ENCODE measurements at regions not wholly inside any gene's neighbourhood (a gene's known extent, or its start where the extent isn't known, plus 50 kb on each side); places are given as distances from the start of the nearest gene placed in this dataset.
"Not testable (repeated sequence)": the region's sequence is repeated elsewhere in the genome, so short reads cannot be mapped to it uniquely, and the experiment has no call there.

GRCh38 chr16:8109510-8110369 lies 480.6 kb downstream of the TMEM114 start:
- DNase-seq: no peak

DNA sequence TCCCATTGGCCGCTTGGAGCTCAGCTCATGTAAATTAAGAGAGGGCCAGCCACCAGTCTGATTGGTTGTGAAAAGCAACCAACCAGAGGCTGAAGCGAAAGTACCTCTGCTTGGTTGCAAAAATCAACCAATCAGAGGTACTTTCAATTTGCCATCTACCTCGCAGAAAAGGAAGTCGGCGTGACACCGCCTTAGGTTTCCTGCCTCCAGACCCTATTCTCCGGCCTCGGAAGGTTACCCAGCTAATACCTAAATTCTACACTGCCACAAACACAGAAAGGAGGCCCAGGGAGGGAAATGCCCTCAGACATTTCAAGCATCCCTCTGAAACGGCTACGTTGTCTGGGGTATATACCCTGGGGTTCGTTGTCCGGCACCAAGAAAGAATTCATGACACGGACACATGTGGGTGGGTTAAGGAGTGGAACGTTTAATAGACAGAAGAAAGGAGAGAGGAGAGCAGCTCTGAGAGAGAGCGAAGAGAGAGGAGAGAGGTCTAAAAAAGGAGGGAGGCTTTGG lies 481.3 kb downstream of the TMEM114 start:
- DNase-seq: no peak

DNA sequence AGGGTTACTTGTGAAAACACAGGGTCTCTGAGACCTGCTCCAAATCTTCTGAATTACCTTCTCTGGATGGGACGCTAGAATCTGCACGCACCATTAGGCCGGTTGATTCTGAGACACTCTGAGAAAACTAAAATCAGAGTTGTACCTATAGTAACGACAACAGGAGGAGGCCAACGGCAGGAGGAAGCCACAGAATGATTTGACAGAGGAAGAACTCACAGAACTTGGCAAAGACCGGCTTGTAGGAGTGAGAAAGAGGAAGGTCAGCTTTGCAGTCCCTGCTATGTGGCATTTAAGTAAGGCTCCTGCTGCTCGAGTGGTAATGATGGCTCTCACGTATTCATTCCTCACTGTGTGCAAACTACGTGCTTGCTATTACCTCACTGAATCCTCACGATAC lies 483.0 kb downstream of the TMEM114 start:
- no peak for DNase-seq

GRCh38 chr16:8103649-8104289 lies 486.5 kb downstream of the TMEM114 start:
- DNase-seq: no peak

- no peak for DNase-seq
Measured at GRCh38 chr16:8099586-8099985, 490.7 kb downstream of the TMEM114 start.

DNA sequence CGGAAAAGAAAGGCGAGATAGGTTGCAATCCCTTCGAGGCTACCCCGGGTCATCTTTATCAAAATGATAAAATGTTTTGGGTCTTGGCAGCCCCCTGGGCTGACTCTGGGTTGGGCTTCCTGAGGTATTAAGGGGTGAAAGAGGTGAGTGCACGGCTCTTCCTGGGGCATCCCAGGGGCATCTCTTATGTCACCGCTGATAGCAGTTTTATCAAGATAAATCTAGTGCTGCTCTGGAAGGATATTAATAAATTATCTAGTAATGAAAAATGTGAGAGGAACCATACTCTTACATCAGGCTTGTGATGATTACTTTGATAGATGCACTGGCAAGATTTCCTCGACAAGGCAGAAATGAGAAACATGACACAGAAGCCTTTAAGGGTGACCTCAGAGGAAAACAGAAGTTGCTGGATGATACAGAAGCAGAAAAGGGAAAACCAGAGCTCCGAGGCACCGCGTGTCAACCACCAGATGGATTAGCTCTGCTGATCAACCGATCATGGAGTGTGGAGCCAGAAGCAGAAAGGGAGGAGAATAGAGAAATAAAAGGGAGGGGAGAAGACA lies 491.3 kb downstream of the TMEM114 start:
- no peak for DNase-seq

GRCh38 chr16:8096211-8096610 lies 494.1 kb downstream of the TMEM114 start:
- no peak for DNase-seq

DNA sequence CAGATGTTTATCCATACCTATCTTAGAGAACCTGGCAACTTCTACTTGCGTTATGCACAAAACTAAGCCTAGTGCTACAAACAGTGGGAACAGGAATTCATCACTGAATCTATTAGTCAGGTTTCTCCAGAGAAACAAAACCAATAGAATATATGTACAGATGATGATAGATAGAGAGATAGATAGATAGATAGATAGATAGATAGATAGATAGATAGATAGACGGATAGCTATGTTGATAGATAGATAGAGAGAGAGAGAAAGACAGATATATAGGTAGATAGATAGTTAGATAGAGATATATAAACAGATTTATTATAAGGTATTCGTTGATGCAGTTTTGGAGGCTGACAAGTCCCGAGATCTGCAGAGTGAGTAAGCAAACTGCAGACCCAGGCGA lies 495.6 kb downstream of the TMEM114 start:
- DNase-seq: no peak

DNA sequence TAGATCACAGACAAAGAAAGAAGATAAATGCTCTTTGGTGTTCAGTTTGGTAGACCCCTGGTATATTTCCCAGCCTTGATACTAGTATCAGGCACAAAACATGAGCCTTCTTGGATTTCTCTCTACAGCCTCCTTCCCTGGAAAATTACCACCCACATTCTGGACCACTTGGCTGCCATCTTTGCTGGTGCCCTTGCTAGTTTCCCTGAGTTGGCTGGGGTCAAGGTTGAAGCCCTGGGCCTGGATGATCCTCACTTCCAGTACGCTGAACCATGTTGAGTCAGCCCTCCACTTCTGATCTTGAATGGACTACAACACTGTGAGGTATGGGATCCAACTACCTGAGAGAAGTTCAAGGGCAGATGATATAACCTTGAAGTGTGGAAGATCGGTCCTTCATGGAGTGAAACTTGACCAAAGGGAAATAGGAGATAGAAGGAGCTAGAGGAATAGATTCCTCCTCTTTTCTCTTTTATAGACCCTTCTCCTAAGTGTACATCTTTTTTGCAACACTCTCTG lies 501.4 kb downstream of the TMEM114 start:
- DNase-seq: no peak

DNA sequence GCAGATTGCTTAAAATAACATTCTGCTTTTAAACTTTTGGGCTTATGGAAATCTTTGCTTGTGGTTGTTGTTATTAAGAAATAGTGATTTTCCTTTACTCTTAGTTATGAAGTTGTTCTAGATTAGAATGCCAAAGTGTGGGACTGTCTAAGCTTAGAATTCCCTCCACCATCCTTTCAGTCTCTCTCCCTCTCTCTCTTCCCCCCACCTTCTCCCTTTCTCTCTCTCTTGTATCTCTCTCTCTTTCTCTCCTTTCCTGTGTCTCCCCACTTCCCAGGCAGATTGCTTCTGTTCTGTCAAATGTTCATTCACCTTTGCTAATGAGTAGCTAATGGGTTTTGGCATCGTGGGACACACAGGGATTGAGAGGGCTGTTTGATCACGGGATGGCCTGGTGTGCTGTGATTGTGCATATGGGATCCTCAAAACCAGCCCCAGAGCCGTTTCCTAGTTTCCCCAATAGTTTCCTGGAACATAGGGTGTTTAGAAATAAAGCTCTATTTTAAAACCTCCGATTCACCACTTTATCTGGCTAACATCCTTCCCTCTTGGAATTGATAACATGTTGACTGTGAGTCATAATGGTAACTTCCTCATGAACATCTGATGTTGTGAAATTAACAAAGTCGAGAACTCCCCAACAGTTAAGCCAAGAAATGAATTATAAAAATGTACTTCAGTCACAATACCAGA lies 502.6 kb downstream of the TMEM114 start:
- DNase-seq: no peak

DNA sequence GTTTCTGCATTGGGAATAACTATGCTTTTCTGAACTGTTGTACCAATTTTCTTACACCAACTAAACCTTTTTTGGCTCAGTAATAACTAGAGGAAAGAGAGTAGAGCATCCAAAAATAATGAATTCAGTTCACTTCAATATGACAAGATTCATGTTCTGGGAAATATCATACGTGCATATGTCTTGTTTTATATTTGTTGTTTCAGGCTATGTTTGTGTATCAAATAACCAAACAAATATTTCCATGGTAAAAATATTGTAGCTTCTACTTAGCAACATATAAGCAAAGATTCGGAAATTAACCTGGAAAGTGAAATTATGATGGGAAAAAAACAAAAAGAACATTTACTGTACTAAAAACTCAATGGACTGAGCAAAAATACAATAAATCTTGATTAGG lies 503.2 kb downstream of the TMEM114 start:
- DNase-seq: no peak

- no peak for DNase-seq
Measured at GRCh38 chr16:8084882-8085281, 505.4 kb downstream of the TMEM114 start.

DNA sequence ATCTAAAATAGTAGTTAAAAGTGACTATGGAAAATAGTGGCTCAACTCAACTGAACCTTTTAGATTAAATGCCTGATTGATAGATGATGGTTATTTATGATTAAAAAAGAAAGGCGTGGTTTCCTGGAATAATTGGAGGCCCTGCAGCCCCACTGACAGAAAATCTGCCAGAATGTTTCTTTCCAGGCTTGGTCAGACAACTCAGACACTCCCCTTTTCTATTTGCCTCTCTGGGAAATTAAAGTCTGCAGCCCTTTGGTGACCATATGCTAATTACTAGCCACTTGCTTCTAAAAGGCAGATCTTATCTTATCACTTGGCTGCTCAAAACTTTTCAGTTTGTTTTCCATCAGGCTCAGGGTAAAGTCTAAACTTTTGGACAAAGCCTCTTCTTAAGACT lies 506.0 kb downstream of the TMEM114 start:
- no peak for DNase-seq

- no peak for DNase-seq
Measured at GRCh38 chr16:8083560-8083959, 506.8 kb downstream of the TMEM114 start.

DNA sequence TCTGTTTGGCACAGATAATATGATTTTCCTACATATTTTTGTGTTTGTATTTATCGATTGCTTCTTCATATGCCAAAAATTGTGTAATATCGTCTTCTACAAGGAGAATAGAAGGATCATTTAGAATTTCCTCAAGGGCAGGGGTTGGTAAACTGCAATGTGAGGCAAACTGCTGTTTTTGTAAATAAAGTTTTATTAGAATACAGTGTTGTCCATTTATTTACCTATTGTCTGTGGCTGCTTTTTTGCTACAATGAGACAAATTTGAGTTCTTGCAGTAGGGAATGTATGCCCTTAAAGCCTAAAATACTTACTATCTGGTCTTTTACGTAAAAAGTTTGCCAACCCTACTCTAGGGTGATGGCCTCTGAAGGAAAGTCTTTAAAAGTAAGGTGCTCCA lies 509.5 kb downstream of the TMEM114 start:
- no peak for DNase-seq

- DNase-seq: no peak
Measured at GRCh38 chr16:8075271-8075670, 515.0 kb downstream of the TMEM114 start.

DNA sequence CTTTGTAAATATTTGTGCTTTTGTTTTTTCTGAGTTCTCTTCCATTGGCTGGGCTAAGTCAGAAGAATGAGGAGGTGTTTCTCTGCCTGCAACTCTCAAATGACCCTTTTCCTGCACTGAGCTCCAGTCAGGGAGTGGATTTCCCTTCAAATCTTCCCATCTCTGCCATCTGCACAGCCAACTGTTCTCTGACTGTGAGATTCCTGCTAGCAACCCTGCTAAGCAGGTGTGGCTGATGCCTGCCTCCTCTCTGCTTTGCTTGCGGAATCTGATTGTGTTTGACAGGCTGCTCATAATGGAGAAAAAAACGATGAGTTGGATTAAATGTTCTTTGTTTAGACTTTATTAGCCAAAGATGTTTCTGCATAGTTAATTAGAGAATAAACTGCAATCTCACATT lies 519.8 kb downstream of the TMEM114 start:
- DNase-seq: no peak

- not testable (repeated sequence) for DNase-seq
Measured at GRCh38 chr16:8068225-8068624, 522.1 kb downstream of the TMEM114 start.

DNA sequence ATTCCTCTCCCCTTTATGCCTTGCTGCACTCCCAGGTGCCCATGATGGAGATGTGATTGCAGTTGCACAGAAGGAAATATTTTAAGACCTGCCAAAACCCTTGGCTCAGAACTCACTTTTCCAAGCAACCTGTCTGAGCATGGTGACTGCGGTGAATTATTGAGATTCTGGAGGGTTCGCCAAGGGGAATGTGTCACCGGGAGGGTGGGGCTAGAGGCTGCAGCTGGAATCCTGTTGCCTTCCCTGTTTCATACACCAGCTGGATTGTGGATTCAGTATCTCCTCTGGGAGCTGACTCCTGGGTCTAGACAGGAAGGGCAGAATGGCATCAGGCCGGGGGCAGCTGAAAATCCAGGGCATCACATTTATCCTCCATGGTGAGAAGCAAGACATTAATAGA lies 527.2 kb downstream of the TMEM114 start:
- no peak for DNase-seq

DNA sequence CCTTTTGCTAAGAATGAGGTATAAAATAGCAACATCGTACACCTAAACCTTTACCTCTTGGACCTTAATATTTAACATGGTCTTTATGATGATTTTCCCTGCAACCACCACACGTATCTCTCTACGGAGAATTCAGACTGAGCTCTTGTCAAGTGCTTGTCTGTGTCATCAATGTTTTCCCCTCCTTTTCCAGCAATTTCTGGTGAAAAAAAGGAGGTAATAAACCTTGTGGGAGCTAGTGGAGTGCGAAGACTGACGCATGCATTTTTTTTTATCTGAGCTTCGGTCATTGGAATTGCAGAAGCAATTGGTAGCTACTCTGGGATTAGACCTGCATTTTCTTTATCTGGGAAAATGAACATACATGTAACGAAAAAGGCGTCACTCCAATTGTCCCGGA lies 527.6 kb downstream of the TMEM114 start:
- DNase-seq: no peak

DNA sequence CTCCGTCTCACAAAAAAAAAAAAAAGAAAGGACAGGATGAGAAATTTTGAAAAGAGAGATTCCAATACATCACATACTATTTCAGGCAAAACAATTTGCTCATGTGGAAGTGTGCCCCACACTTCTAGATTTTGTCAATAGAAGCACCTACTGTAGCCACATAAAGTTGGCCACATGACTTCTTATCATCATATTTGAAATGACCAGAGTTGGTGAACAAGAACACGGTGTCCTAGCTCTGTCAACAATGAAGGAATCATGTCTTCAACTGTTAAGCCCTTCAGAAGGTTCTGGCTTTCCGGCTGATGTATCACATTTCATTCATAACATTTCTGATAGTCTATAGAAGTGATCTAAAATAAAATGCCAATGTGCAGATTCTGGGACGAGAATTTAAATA lies 534.5 kb downstream of the TMEM114 start:
- no peak for DNase-seq

DNA sequence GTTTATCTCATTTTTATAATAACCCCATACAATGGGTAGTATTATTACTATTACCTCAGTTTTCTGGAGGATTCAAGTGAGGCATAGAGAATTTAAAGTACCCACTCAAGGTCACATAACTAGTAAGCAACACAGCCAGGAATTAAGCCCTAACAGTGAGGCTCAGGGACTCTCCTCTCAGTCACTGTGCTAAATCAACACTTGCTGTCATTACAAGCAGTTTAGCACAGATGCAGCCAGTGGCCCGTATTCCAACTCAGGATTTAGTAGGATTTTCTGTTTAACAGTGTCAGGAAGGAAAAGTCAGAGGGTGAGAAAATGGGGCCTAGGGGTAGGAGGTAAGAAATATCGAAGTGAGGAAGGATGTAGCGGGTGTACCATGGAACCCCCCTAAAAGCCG lies 536.9 kb downstream of the TMEM114 start:
- no peak for DNase-seq

DNA sequence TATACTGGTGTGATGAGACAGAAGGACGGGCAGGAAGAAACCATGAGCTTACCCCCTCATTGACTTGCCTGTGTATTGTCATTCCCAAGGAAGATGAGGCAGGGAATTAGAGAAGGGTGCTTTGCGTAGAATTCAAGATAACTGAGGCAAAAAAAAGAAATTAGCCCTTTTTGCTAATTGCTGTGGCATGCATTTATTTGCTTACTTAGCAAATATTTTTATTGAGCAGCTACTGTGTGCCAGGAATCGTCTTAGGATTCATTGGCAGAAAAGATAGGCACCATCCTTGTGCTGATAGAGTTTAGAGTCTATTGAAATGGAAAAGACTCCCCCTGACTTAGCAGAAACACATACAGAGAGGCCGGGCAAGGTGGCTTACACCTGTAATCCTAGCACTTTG lies 541.9 kb downstream of the TMEM114 start:
- DNase-seq: no peak
